ENCODE measurements at regions not wholly inside any gene's neighbourhood (a gene's known extent, or its start where the extent isn't known, plus 50 kb on each side); places are given as distances from the start of the nearest gene placed in this dataset.

GRCh38 chr7:101744588-101744987, 72.8 kb upstream of the CUX1 start:
- no peaks in the 10 kb centered on the region for H3K36me3 ChIP-seq (ENCODE audit: control insufficient read depth, insufficient read depth, low read length)
- TF ChIP-seq CTCF (IDR thresholded peaks at IDR 0.05) = no peak
- H3K4me1 ChIP-seq = peaks cover 3% of the 10 kb centered on the region
- H3K4me2 ChIP-seq (ENCODE audit: low read length) = no peak overlapping the region
- H3K27ac ChIP-seq = no peak overlapping the region
- H2AFZ ChIP-seq = no peak overlapping the region
- no peaks in the 10 kb centered on the region for H3K9me3 ChIP-seq (ENCODE audit: control insufficient read depth, low read length)
- H3K27me3 ChIP-seq (ENCODE audit: control insufficient read depth, insufficient read depth, low read length) = no peaks in the 10 kb centered on the region
- no peaks in the 10 kb centered on the region for H3K79me2 ChIP-seq
- H3K4me3 ChIP-seq (ENCODE audit: low read depth, low read length) = no peak overlapping the region
- no peak overlapping the region for H3K9ac ChIP-seq

GRCh38 chr7:101746314-101746713, 71.1 kb upstream of the CUX1 start:
- Histone ChIP-seq H3K27me3 (ENCODE audit: control insufficient read depth, insufficient read depth, low read length) (no peaks in the 10 kb centered on the region), H2AFZ (no peak overlapping the region), H3K4me3 (ENCODE audit: low read depth, low read length) (no peak overlapping the region), H3K79me2 (no peaks in the 10 kb centered on the region), H3K4me1 (peaks cover 3% of the 10 kb centered on the region), H3K36me3 (ENCODE audit: control insufficient read depth, insufficient read depth, low read length) (no peaks in the 10 kb centered on the region), H3K9me3 (ENCODE audit: control insufficient read depth, low read length) (no peaks in the 10 kb centered on the region), H3K9ac (no peak overlapping the region), H3K4me2 (ENCODE audit: low read length) (no peak overlapping the region), H3K27ac (no peak overlapping the region)
- TF ChIP-seq CTCF (IDR thresholded peaks at IDR 0.05) = no peak

GRCh38 chr7:101747053-101747878, 70.2 kb upstream of the CUX1 start:
- no peak overlapping the region for H3K27ac ChIP-seq
- no peaks in the 10 kb centered on the region for H3K36me3 ChIP-seq (ENCODE audit: control insufficient read depth, insufficient read depth, low read length)
- H3K4me2 ChIP-seq (ENCODE audit: low read length) = no peak overlapping the region
- no peaks in the 10 kb centered on the region for H3K79me2 ChIP-seq
- TF ChIP-seq CTCF (IDR thresholded peaks at IDR 0.05) = no peak
- no peak overlapping the region for H3K9ac ChIP-seq
- H3K4me3 ChIP-seq (ENCODE audit: low read depth, low read length) = no peak overlapping the region
- no peaks in the 10 kb centered on the region for H3K27me3 ChIP-seq (ENCODE audit: control insufficient read depth, insufficient read depth, low read length)
- no peak overlapping the region for H2AFZ ChIP-seq
- no peaks in the 10 kb centered on the region for H3K9me3 ChIP-seq (ENCODE audit: control insufficient read depth, low read length)
- peaks cover 3% of the 10 kb centered on the region for H3K4me1 ChIP-seq

- no peaks in the 10 kb centered on the region for H3K79me2 ChIP-seq
- no peaks in the 10 kb centered on the region for H3K36me3 ChIP-seq (ENCODE audit: control insufficient read depth, insufficient read depth, low read length)
- no peaks in the 10 kb centered on the region for H3K27me3 ChIP-seq (ENCODE audit: control insufficient read depth, insufficient read depth, low read length)
- H3K9me3 ChIP-seq (ENCODE audit: control insufficient read depth, low read length) = no peaks in the 10 kb centered on the region
- peaks cover 3% of the 10 kb centered on the region for H3K4me1 ChIP-seq
- TF ChIP-seq CTCF (IDR thresholded peaks at IDR 0.05) = no peak
- no peak overlapping the region for H3K9ac ChIP-seq
- H3K27ac ChIP-seq = no peak overlapping the region
- no peak overlapping the region for H3K4me3 ChIP-seq (ENCODE audit: low read depth, low read length)
- no peak overlapping the region for H2AFZ ChIP-seq
- no peak overlapping the region for H3K4me2 ChIP-seq (ENCODE audit: low read length)
Measured at GRCh38 chr7:101747879-101748345, 69.5 kb upstream of the CUX1 start.

GRCh38 chr7:101749891-101750290, 67.5 kb upstream of the CUX1 start:
- H2AFZ ChIP-seq = no peak overlapping the region
- H3K9ac ChIP-seq = no peak overlapping the region
- H3K27me3 ChIP-seq (ENCODE audit: control insufficient read depth, insufficient read depth, low read length) = no peaks in the 10 kb centered on the region
- H3K36me3 ChIP-seq (ENCODE audit: control insufficient read depth, insufficient read depth, low read length) = no peaks in the 10 kb centered on the region
- no peak overlapping the region for H3K27ac ChIP-seq
- no peak for TF ChIP-seq CTCF (IDR thresholded peaks at IDR 0.05)
- H3K4me2 ChIP-seq (ENCODE audit: low read length) = no peak overlapping the region
- H3K4me1 ChIP-seq = peaks cover 8% of the 10 kb centered on the region
- H3K9me3 ChIP-seq (ENCODE audit: control insufficient read depth, low read length) = no peaks in the 10 kb centered on the region
- no peaks in the 10 kb centered on the region for H3K79me2 ChIP-seq
- no peak overlapping the region for H3K4me3 ChIP-seq (ENCODE audit: low read depth, low read length)

All from parathyroid adenoma (tissue), 2 donors.